ENCODE measurements at regions not wholly inside any gene's neighbourhood (a gene's known extent, or its start where the extent isn't known, plus 50 kb on each side); places are given as distances from the start of the nearest gene placed in this dataset.

DNA sequence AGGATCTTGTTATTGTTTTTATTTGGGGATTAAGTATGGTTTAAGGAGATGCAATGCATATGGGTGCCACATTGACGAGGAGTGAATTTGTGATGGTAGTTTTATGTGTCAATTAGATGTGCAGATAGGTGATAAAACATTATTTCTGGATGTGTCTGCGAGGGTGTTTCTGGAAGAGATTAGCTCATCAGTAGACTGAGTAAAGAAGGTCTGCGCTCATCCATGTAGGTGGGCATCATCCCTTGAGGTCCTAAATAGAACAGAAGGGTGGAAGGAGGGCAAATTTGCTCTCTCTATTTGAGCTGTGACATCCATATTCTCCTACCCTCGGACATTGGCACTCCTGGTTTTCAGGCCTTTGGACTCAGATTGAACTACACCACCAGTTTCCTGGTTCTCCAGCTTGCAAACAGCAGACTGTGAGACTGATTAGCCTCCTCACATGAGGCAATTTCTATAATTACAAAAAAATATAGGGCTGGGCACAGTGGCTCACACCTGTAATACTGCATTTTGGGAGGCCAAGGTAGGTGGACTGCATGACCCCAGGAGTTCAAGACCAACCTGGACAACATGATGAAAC lies 118.2 kb upstream of the ZNF678 start:
- no peak overlapping the region for H3K27ac ChIP-seq
- CTCF ChIA-PET: interaction anchor here (0.7 to 0.8 kb wide), 2 partner anchors 18 to 452 kb away, joined by 3 read pairs; no protein-coding TSS in a partner anchor
- no peak for TF ChIP-seq CTCF (conservative IDR thresholded peaks at IDR 0.05; ENCODE audit: low read depth)
- POLR2A ChIA-PET (ENCODE audit: low non-redundant PET): no interaction called here
- no peak for DNase-seq (ENCODE audit: low spot score)

- no peak overlapping the region for H3K27ac ChIP-seq
- TF ChIP-seq CTCF (conservative IDR thresholded peaks at IDR 0.05; ENCODE audit: low read depth): no peak
- POLR2A ChIA-PET (ENCODE audit: low non-redundant PET): no interaction called here
- CTCF ChIA-PET: interaction anchor here (0.9 to 1.5 kb wide), 4 partner anchors 9 to 814 kb away, joined by 3 to 6 read pairs (median 4); no protein-coding TSS in a partner anchor
- DNase-seq (ENCODE audit: low spot score): no peak
Observed at GRCh38 chr1:227440182-227440581, 121.9 kb upstream of the CDC42BPA start.

DNA sequence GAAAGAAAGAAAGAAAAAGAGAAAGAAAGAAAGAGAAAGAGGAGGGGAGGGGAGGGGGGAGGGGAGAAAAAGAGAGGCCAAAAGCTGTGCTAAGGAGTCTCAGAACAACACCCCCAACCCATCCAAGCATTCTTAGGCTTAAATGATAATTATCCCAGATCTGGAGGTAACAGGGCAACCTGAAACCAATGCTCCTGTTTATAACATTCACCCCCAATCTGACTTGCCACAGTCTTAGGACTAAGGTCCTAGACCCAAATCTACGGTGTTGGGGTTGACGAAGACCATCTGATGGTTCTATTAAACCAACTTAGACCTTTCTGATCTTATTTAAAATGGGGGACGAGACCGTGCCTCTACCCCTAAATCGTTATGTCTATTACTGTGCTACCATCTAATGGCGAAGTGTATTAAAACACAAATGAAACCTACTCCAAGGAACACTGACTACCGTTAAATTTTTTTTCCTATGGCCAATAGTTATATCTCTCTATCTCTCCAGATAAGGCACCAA lies 119.3 kb upstream of the CDC42BPA start:
- peak; percentile 90 for DNase-seq (ENCODE audit: low spot score)
- ChIA-PET POLR2A (ENCODE audit: low non-redundant PET) (no interaction called here), CTCF (interaction anchor here (0.6 to 1.7 kb wide), 4 partner anchors 10 to 469 kb away, joined by 3 to 5 read pairs (median 3); partner anchors contain the start of gene CDC42BPA)
- no peak overlapping the region for H3K27ac ChIP-seq
- TF ChIP-seq CTCF (conservative IDR thresholded peaks at IDR 0.05; ENCODE audit: low read depth): peak; percentile 47

DNA sequence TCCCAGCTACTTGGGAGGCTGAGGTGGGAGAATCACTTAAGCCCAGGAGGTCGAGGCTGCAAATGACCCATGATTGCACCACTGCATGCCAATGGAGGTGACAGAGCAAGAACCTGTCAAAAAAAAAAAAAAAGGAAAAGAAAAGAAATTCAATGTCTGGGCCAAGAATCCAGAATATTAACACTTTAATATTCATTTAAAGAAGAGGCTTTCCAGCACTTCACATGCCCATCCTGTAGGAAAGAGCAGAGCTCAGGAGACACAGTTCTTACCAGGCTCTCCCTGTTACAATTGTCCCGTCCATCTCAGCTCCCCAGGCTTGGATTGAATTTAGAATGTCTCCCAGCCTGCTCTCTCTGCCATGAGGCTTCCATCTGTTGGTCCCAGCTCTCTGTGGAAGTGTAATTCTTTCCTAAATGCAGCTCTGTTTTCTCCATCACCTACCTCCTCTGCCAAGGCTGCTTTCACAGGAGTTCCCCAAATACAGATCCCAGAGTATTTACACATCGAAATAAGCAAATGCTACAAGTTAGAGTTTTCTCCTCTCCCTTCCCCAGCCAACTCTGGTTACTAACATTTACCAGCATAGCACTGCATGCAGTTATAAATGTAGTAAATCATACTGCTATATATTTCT lies 116.6 kb upstream of the CDC42BPA start:
- ChIA-PET POLR2A (ENCODE audit: low non-redundant PET) (no interaction called here), CTCF (interaction anchor here (0.7 to 2.5 kb wide), 4 partner anchors 13 to 888 kb away, joined by 3 to 19 read pairs (median 4); no protein-coding TSS in a partner anchor)
- no peak for TF ChIP-seq CTCF (conservative IDR thresholded peaks at IDR 0.05; ENCODE audit: low read depth)
- DNase-seq (ENCODE audit: low spot score): no peak
- H3K27ac ChIP-seq: no peak overlapping the region

GRCh38 chr1:227433663-227434341 lies 115.5 kb upstream of the CDC42BPA start:
- ChIA-PET CTCF (interaction anchor here (0.6 to 2.5 kb wide), 3 partner anchors 14 to 886 kb away, joined by 4 to 19 read pairs (median 5); no protein-coding TSS in a partner anchor), POLR2A (ENCODE audit: low non-redundant PET) (no interaction called here)
- no peak for DNase-seq (ENCODE audit: low spot score)
- no peak for TF ChIP-seq CTCF (conservative IDR thresholded peaks at IDR 0.05; ENCODE audit: low read depth)
- H3K27ac ChIP-seq: no peak overlapping the region

DNA sequence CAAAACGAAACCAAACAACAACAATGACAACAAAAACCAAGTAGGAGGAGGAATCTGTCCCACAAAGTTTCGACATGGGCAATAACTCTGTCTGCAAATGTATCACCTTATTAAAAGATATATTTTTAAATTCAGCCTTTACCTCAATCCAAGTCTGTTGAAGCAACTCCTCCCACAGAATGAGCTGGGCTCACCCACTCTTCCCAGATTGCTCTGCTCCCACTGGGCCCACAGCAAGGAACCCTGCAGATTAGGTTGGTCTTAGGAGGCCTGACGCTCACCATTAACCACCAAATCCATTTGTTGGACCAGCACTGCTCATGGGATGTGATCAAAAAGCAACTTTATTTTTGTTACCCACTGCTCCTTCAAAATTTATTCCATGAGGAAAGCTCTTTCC lies 114.7 kb upstream of the CDC42BPA start:
- no peak for DNase-seq (ENCODE audit: low spot score)
- CTCF ChIA-PET: interaction anchor here (2.5 kb wide), 1 partner anchor 15 kb away, joined by 19 read pairs; no protein-coding TSS in a partner anchor
- POLR2A ChIA-PET (ENCODE audit: low non-redundant PET): no interaction called here
- no peak overlapping the region for H3K27ac ChIP-seq
- no peak for TF ChIP-seq CTCF (conservative IDR thresholded peaks at IDR 0.05; ENCODE audit: low read depth)

All from RWPE1 (cell line).